Spleen (tissue), 11 donors: ENCODE measurements at regions not wholly inside any gene's neighbourhood (a gene's known extent, or its start where the extent isn't known, plus 50 kb on each side); places are given as distances from the start of the nearest gene placed in this dataset.

ENCODE experiments used
- DNase-seq: peaks from one replicate; pipeline ENCODE4 v3.0.0-alpha.2; 2020
- H3K27ac ChIP-seq, 8 donors: fragments of 200-600 bp; sonication (generic) in 7 of 8; 1 replicate in 4 of 8; 2 replicates in 4 of 8; pipeline versions ENCODE4 v1.5.0 to v1.8.0; 2016 to 2021; ENCODE audit warnings: inconsistent platforms in 4 of 8, mild to moderate bottlenecking in 4 of 8, moderate library complexity in 1 of 8
- H3K27me3 ChIP-seq, 7 donors: fragments of 200-600 bp; sonication (generic) in 6 of 7; replicated peaks in 1 of 7; 1 replicate in 4 of 7; 2 replicates in 3 of 7; pipeline versions ENCODE4 v1.5.0 to v1.8.0; 2016 to 2021; ENCODE audit warnings: inconsistent platforms in 3 of 7, mild to moderate bottlenecking in 1 of 7
- H3K36me3 ChIP-seq, 6 donors: fragments of 200-600 bp; sonication (generic) in 5 of 6; 1 replicate in 4 of 6; 2 replicates in 2 of 6; pipeline versions ENCODE4 v1.5.0 to v1.8.0; 2016 to 2021; ENCODE audit warnings: inconsistent platforms in 2 of 6
- H3K4me1 ChIP-seq, 6 donors: fragments of 200-600 bp; sonication (generic) in 5 of 6; 1 replicate in 3 of 6; 2 replicates in 3 of 6; pipeline versions ENCODE4 v1.5.0 to v1.8.0; 2016 to 2021; ENCODE audit warnings: inconsistent platforms in 3 of 6
- H3K4me3 ChIP-seq, 8 donors: fragments of 200-600 bp; sonication (generic) in 7 of 8; 1 replicate in 4 of 8; 2 replicates in 4 of 8; pipeline versions ENCODE4 v1.5.0 to v1.8.0; 2016 to 2021; ENCODE audit warnings: inconsistent platforms in 4 of 8, mild to moderate bottlenecking in 4 of 8, moderate library complexity in 2 of 8
- H3K9me3 ChIP-seq, 8 donors: fragments of 200-600 bp; sonication (generic) in 7 of 8; 1 replicate in 4 of 8; 2 replicates in 4 of 8; pipeline versions ENCODE4 v1.5.0 to v1.8.0; 2016 to 2021; ENCODE audit warnings: inconsistent platforms in 4 of 8
- POLR2A ChIP-seq, 3 donors: fragments of 450-650 bp; IDR thresholded peaks; one replicate each; pipeline ENCODE4 v1.5.1; 2017; ENCODE audit warnings: antibody characterized with exemption in 3 of 3, mild to moderate bottlenecking in 1 of 3
- POLR2AphosphoS5 ChIP-seq, 3 donors: sonication (generic); formaldehyde crosslinking; IDR thresholded peaks; one replicate each; pipeline ENCODE4 v1.5.1; 2017; ENCODE audit warnings: antibody characterized with exemption in 3 of 3
- WGBS, 5 donors: extraction: QIAGEN DNeasy Blood & Tissue Kit in 3 of 5; methylation state at CpG; one replicate each; pipeline versions ENCODE4 v1.1.5 to v1.1.7; 2013 to 2018; 5-methylcytosine and 5-hydroxymethylcytosine counted together
- intact Hi-C: fragments of 100-400 bp; cut with DNase I; formaldehyde crosslinking; loops from one replicate; pipeline ENCODE4 v1.15.0; 2023; ENCODE audit warnings: low total_unique reads
- TF ChIP-seq, protein P1 (sequence below), 11 experiments: fragments of 200-600 bp in 7 of 11; fragments of 450-650 bp in 4 of 11; sonication (generic) in 4 of 11; IDR thresholded peaks in 8 of 11; conservative IDR thresholded peaks in 3 of 11; 1 replicate in 7 of 11; 2 replicates in 4 of 11; pipeline versions ENCODE4 v1.4.0 to v1.8.0; 2016 to 2021; ENCODE audit warnings: antibody characterized with exemption in 11 of 11, inconsistent platforms in 4 of 11, mild to moderate bottlenecking in 1 of 11
- donor health status: healthy with polysubstance abuse.
- donor health status: DM: no; HTN: no; CAD: no; lungs with moderate emphysema.
- donor health status: DM: no; HTN: no; CAD: no.
- donor health status: Bipolar disorder and iron deficiency.
- donor health status: healthy.
- donor health status: DM: no; HTN: no; CAD: no.
- donor health status: DM: yes; HTN: yes; CAD: no.

- no peak for DNase-seq
- WGBS, 5 donors = 83 to 98% (median 95%) methylated on average over 1 of the region's 1 CpG
- Histone ChIP-seq H3K27ac (no peak overlapping the region), H3K36me3 (no peaks in the 10 kb centered on the region), H3K4me3 (no peak overlapping the region), H3K9me3 (peaks cover 0 to 8% (median 0%) of the 10 kb centered on the region in 8 donors), H3K4me1 (no peaks in the 10 kb centered on the region), H3K27me3 (no peaks in the 10 kb centered on the region)
- intact Hi-C loops = no loop called here
- TF ChIP-seq, protein P1, sequence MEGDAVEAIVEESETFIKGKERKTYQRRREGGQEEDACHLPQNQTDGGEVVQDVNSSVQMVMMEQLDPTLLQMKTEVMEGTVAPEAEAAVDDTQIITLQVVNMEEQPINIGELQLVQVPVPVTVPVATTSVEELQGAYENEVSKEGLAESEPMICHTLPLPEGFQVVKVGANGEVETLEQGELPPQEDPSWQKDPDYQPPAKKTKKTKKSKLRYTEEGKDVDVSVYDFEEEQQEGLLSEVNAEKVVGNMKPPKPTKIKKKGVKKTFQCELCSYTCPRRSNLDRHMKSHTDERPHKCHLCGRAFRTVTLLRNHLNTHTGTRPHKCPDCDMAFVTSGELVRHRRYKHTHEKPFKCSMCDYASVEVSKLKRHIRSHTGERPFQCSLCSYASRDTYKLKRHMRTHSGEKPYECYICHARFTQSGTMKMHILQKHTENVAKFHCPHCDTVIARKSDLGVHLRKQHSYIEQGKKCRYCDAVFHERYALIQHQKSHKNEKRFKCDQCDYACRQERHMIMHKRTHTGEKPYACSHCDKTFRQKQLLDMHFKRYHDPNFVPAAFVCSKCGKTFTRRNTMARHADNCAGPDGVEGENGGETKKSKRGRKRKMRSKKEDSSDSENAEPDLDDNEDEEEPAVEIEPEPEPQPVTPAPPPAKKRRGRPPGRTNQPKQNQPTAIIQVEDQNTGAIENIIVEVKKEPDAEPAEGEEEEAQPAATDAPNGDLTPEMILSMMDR (IDR thresholded peaks at IDR 0.05 in 8 of 11, conservative IDR thresholded peaks at IDR 0.05 in 3 of 11) = no peak
- TF ChIP-seq POLR2A (IDR thresholded peaks at IDR 0.05) (no peak), POLR2AphosphoS5 (IDR thresholded peaks at IDR 0.05) (no peak)
Observed at GRCh38 chr9:7443541-7443940, 356.0 kb downstream of the DMAC1 start.

GRCh38 chr9:7439355-7439995 is 360.1 kb downstream of the DMAC1 start:
- no peaks in the 10 kb centered on the region for H3K36me3 ChIP-seq
- no peak for DNase-seq
- H3K27ac ChIP-seq = no peak overlapping the region
- no peaks in the 10 kb centered on the region for H3K4me1 ChIP-seq
- no peak overlapping the region for H3K4me3 ChIP-seq
- TF ChIP-seq POLR2A (IDR thresholded peaks at IDR 0.05) (no peak), POLR2AphosphoS5 (IDR thresholded peaks at IDR 0.05) (no peak)
- TF ChIP-seq, protein P1 (IDR thresholded peaks at IDR 0.05 in 8 of 11, conservative IDR thresholded peaks at IDR 0.05 in 3 of 11) = no peak
- intact Hi-C loops = no loop called here
- H3K9me3 ChIP-seq = no peaks in the 10 kb centered on the region
- H3K27me3 ChIP-seq = peaks cover 0 to 3% (median 0%) of the 10 kb centered on the region in 7 donors

DNA sequence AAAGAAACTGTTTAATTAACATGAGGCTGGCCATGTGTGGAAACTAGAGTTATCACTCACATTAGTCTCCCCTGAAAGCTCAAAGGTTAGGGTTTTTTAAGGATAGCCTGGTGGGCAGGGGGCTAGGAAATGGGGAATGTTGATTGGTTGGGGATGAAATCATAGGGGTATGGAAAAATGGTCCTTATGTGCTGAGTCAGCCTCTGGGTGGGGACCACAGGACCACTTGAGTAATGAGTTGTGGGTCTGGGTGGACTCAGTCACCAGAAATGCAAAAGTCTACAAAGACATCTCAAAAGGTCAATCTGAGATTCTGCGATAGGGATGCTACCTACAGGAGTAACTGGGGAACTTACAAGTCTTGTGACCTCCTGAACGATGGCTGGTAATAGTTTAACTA is 362.8 kb downstream of the DMAC1 start:
- Histone ChIP-seq H3K27me3 (peaks cover 0 to 3% (median 0%) of the 10 kb centered on the region in 7 donors), H3K4me1 (no peaks in the 10 kb centered on the region), H3K27ac (no peak overlapping the region), H3K4me3 (no peak overlapping the region), H3K36me3 (no peaks in the 10 kb centered on the region), H3K9me3 (peaks cover 0 to 23% (median 18%) of the 10 kb centered on the region in 8 donors)
- TF ChIP-seq POLR2AphosphoS5 (IDR thresholded peaks at IDR 0.05) (no peak), POLR2A (IDR thresholded peaks at IDR 0.05) (no peak)
- TF ChIP-seq, protein P1 (IDR thresholded peaks at IDR 0.05 in 8 of 11, conservative IDR thresholded peaks at IDR 0.05 in 3 of 11) = no peak
- intact Hi-C loops = no loop called here
- no peak for DNase-seq
- 70 to 95% (median 85%) methylated on average over 2 of the region's 2 CpGs for WGBS, 5 donors

- no peaks in the 10 kb centered on the region for H3K36me3 ChIP-seq
- H3K4me1 ChIP-seq = no peaks in the 10 kb centered on the region
- H3K9me3 ChIP-seq = peaks cover 0 to 49% (median 30%) of the 10 kb centered on the region in 8 donors
- intact Hi-C loops = no loop called here
- 81 to 89% (median 82%) methylated on average over 3 of the region's 3 CpGs for WGBS, 5 donors
- DNase-seq = no peak
- H3K4me3 ChIP-seq = no peak overlapping the region
- TF ChIP-seq POLR2AphosphoS5 (IDR thresholded peaks at IDR 0.05) (no peak), POLR2A (IDR thresholded peaks at IDR 0.05) (no peak)
- TF ChIP-seq, protein P1 (IDR thresholded peaks at IDR 0.05 in 8 of 11, conservative IDR thresholded peaks at IDR 0.05 in 3 of 11) = no peak
- H3K27ac ChIP-seq = no peak overlapping the region
- peaks cover 0 to 3% (median 0%) of the 10 kb centered on the region in 7 donors for H3K27me3 ChIP-seq
Observed at GRCh38 chr9:7433508-7434292, 365.9 kb downstream of the DMAC1 start.
